ENCODE measurements at regions not wholly inside any gene's neighbourhood (a gene's known extent, or its start where the extent isn't known, plus 50 kb on each side); places are given as distances from the start of the nearest gene placed in this dataset.

DNA sequence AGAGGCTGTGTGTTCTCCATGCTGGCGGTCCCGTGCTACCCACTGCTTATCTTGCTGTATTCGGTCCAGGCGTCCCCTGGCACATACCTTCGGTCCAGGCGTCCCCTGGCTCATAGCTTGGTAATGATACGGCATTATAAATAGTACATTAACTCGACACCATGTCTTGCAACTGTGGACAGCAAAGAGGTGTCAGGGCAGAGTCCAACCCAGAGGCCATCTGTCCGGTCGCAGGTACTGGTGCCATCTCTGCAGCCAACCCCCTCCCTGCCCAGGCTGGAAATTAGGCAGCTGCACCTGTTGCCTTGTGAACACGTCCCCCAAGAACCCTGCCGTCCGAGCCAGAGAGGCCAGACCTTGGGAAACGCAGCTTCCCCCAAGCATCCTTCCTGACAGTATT lies 634.3 kb downstream of the BRD1 start:
- TF ChIP-seq POLR2A (IDR thresholded peaks at IDR 0.05) (no peak), EP300 (IDR thresholded peaks at IDR 0.05) (no peak)
- TF ChIP-seq, protein P1, sequence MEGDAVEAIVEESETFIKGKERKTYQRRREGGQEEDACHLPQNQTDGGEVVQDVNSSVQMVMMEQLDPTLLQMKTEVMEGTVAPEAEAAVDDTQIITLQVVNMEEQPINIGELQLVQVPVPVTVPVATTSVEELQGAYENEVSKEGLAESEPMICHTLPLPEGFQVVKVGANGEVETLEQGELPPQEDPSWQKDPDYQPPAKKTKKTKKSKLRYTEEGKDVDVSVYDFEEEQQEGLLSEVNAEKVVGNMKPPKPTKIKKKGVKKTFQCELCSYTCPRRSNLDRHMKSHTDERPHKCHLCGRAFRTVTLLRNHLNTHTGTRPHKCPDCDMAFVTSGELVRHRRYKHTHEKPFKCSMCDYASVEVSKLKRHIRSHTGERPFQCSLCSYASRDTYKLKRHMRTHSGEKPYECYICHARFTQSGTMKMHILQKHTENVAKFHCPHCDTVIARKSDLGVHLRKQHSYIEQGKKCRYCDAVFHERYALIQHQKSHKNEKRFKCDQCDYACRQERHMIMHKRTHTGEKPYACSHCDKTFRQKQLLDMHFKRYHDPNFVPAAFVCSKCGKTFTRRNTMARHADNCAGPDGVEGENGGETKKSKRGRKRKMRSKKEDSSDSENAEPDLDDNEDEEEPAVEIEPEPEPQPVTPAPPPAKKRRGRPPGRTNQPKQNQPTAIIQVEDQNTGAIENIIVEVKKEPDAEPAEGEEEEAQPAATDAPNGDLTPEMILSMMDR (IDR thresholded peaks at IDR 0.05): no peak

Measured in tibial nerve (tissue), 4 donors.